Upper lobe of right lung (tissue), 1 donor: ENCODE measurements at regions not wholly inside any gene's neighbourhood (a gene's known extent, or its start where the extent isn't known, plus 50 kb on each side); places are given as distances from the start of the nearest gene placed in this dataset. TPM values are rescaled to one million over a fixed set of nuclear protein-coding genes. Genes with fewer than 3 reads are reported as not detected.

Source experiments
- ATAC-seq: fragments of 200-7000 bp; cut with Tn5 transposase; one replicate; pipeline ENCODE4 v1.9.1; 2020; ENCODE audit warnings: mild to moderate bottlenecking, moderate library complexity
- DNase-seq: peaks from one replicate; pipeline ENCODE4 v3.0.0-alpha.2; 2020
- H3K27ac ChIP-seq: fragments of 200-600 bp; one replicate; pipeline ENCODE4 v1.8.0; 2022
- H3K27me3 ChIP-seq: fragments of 200-600 bp; one replicate; pipeline ENCODE4 v1.8.0; 2022; ENCODE audit warnings: mild to moderate bottlenecking
- H3K36me3 ChIP-seq: fragments of 200-600 bp; one replicate; pipeline ENCODE4 v1.8.0; 2022
- H3K4me1 ChIP-seq: fragments of 200-600 bp; one replicate; pipeline ENCODE4 v1.8.0; 2022
- H3K4me3 ChIP-seq: fragments of 200-600 bp; one replicate; pipeline ENCODE4 v1.8.0; 2022; ENCODE audit warnings: mild to moderate bottlenecking
- H3K9me3 ChIP-seq: fragments of 200-600 bp; one replicate; pipeline ENCODE4 v1.8.0; 2022
- intact Hi-C: fragments of 100-400 bp; cut with DNase I; formaldehyde crosslinking; loops from one replicate; pipeline ENCODE4 v1.11.0; 2022
- microRNA-seq: library from miRNA; unstranded; fragments of <30 nt; microRNA quantifications from one replicate; pipeline ENCODE4 v1.2.0, GENCODE V29; 2020; ENCODE audit warnings: borderline microRNAs expressed
- TF ChIP-seq, protein P1 (sequence below): fragments of 200-600 bp; IDR thresholded peaks from one replicate; pipeline ENCODE4 v1.8.0; 2022; ENCODE audit warnings: antibody characterized with exemption
- donor health status: DM: no; HTN: yes; CAD: no; lungs with severe emphysema.

GRCh38 chr18:47311585-47311984 lies 60.1 kb upstream of the SKOR2 start:
- DNase-seq (no peak), ATAC-seq (no peak)
- intact Hi-C loops, result no loop called here

More at GRCh38 chr18:47311585-47311984, 60.1 kb upstream of the SKOR2 start:
- H3K9me3 ChIP-seq, result no peaks in the 10 kb centered on the region
- no peaks in the 10 kb centered on the region for H3K27me3 ChIP-seq
- H3K4me1 ChIP-seq, result no peaks in the 10 kb centered on the region
- H3K27ac ChIP-seq, result no peak overlapping the region
- TF ChIP-seq, protein P1, sequence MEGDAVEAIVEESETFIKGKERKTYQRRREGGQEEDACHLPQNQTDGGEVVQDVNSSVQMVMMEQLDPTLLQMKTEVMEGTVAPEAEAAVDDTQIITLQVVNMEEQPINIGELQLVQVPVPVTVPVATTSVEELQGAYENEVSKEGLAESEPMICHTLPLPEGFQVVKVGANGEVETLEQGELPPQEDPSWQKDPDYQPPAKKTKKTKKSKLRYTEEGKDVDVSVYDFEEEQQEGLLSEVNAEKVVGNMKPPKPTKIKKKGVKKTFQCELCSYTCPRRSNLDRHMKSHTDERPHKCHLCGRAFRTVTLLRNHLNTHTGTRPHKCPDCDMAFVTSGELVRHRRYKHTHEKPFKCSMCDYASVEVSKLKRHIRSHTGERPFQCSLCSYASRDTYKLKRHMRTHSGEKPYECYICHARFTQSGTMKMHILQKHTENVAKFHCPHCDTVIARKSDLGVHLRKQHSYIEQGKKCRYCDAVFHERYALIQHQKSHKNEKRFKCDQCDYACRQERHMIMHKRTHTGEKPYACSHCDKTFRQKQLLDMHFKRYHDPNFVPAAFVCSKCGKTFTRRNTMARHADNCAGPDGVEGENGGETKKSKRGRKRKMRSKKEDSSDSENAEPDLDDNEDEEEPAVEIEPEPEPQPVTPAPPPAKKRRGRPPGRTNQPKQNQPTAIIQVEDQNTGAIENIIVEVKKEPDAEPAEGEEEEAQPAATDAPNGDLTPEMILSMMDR, result no peak
- H3K36me3 ChIP-seq, result no peaks in the 10 kb centered on the region
- H3K4me3 ChIP-seq, result no peak overlapping the region

Small RNA genes lying in the stretch of these regions (microRNA-seq; reads per million reads assigned to microRNA genes)
- not detected for gene MIR4527
